GM19025 (cell line): ENCODE measurements at regions not wholly inside any gene's neighbourhood (a gene's known extent, or its start where the extent isn't known, plus 50 kb on each side); places are given as distances from the start of the nearest gene placed in this dataset.

Source experiments
- ATAC-seq: cut with Tn5 transposase; IDR thresholded peaks from one replicate; pipeline ENCODE4 v1.9.1; 2021; ENCODE audit warnings: mild to moderate bottlenecking, low read depth, moderate library complexity; ENCODE audit not compliant: unreplicated experiment

DNA sequence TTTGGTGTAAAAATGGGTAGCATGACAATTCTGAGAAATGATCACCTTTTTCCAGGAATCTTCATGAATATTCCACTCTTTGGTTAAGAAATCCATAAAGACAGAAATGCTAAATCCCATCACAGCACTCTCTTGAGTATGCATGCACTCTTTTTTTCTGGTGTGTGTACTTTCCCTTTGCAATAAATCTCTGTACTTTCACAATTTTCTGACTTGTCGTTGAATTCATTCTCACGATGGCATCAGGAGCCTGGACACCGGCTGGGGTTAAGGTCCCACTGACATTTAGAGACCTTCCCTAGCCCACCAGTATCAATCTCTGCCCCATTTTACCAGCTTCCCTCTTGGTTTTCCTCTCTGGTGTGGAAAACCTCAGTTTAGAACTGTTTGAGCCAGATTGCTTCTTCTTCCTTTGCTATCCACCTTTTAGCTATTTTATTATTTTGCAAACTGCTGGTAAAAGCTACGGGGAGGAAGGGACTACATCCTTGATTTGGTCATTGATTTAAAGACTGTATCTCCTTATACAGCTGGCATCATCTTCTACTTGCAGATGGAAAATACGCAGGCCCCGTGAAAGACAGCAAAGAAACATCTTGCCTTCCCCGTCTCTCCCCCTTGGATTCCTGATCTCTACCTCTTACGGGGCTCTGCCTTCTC lies 59.9 kb upstream of the ZFR start:
- no peak for ATAC-seq

DNA sequence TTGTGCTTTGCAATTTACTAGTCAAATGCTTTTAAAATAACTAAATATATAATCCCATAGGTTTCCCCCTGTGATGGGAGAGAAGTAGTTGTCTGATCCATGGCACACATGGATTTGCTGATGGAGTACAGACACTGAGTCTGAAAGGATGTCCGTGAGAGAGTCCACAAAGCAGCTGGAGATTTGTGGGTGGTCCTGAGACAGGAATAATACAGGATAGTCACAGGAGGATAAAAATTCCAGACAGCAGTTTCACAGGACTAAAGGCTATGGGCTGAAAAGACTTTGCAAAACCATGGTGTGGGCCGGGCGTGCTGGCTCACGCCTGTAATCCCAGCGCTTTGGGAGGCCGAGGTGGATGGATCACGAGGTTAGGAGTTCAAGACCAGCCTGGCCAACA lies 58.7 kb upstream of the ZFR start:
- no peak for ATAC-seq

DNA sequence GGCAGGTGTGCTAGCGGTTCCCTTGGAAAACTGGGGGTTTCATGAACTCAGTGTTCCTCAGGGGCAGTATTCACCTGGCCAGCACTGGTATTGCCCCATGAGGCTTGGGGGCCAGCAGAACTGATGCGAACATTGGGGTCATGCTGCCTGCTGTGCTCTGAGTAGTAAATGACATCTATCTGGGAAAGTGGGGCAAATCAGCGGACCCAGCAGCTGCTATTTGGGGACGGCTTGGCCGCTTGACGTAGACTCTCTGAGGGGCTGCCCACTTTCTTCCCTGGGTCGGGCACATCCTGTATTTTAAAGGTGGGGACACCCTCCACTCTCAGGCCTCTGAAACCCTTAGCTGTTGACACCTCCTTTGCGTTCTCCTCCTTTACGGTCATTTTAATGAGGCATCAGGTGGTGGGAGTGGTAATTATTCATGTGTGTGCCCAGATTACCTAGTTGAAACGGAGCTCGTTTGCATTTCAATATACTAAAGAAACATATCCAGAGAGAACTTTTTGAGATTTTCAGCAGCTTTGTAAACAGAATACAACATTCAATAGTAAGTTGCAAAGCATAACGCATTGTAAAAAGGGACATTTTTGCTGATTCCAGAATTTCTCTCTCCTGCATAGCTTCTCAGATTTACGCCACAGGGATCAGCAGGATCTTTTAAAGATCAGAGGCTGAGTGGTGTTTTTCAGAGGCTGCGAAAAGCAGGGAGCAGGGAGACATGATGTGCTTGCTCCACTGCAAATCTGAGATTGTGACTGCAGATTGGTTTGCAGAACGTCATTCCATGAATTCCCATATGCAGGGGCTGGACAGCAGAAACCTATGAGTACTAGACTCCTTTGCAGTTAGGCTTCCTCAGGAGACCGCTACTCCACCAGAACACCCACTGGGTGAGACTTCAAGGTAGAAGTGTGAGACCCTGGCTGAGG lies 56.8 kb upstream of the ZFR start:
- ATAC-seq = no peak

DNA sequence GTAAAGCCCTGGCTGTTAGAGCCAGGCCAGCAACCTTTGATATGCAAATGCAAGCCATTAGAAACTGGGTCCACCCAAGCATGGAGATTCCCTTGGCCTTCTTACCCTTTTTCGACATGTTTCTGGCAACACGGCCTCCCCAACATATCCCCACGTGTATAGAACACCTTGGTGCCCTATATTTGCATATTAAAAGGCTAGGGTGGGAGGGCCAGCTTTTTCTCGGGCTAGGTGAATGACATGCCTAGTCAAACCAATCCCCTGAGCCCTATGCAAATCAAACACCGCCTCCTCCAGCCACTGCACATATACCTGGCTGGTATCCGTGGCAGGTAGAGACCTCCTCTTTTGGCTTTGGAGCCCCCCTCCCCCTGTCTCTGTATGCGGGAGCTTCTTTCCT lies 55.6 kb upstream of the ZFR start:
- no peak for ATAC-seq

DNA sequence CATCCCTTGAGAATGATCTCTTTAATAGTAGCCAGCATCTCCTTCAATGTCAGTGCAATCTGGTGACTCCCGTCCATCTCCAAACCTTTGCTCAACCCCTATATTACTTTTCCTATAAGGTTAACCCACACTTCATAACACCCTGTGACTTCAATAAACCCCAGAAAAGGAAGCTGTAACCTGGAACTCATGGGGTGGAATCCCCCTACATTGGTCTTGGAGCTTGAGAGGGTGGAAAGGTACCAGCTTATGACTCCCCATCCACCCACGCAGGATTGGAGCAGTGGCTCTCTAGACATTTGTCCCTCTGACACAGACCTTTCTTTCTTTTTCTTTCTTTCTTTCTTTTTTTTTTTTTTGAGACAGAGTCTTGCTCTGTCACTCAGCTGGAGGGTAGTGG lies 54.7 kb upstream of the ZFR start:
- ATAC-seq = no peak

DNA sequence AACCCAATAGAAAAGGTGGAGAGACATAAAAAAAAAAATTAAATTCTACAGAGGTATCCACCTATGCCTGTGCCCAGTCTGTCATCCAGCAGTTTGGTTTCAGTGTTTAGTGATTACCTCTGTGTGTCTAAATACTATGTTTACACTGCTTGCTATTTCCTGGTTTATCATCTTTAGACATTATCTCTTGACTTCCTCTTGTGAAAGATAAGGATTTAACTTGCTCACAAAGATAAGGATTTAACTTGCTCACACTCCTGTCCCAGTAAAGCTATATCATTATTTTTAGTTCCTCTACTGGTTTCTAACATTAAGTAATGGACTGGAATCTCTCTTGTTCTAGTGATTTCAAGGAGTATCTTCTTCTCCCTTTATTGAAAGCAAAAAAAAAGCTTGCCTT lies 53.9 kb upstream of the ZFR start:
- no peak for ATAC-seq

DNA sequence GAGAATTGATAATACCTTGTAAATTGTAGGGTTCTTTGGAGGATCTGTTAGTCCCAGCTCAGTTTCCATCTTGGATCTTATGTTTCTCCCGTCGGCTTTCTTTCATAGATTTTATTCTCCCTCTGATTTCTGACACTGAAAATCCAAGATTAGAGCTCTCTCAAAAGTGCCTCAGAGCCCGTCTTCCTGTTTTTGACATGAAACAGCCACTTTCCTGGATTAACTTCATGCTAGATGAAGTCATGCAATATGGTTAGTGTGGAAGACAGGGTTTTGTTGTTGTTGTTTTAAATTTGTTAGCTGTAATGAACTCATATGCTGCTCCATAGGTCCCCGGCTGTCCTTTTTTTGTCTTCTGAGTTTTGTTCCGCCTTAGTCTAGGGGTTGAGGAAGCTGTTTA lies 51.6 kb upstream of the ZFR start:
- no peak for ATAC-seq

DNA sequence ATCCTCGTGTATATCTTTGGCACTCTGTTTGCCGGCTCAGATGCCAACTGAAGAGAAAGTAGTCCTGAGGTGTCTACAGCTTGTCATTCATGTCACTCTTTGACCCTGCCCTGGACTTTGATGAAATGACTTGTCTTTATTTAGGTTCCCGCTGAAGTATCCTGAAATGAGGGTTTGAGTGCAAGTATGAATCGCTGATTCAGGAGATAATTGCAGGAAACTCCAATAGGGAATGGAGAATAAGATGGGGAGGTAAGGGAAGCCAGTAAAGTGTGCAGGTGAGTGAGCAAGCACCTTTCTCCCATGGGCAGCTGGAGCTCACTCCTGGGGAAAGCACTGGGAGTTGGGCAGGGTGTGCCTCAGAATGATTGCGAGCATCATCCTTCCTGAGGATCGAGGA lies 50.3 kb upstream of the ZFR start:
- no peak for ATAC-seq
